H1 (cell line): ENCODE measurements at regions not wholly inside any gene's neighbourhood (a gene's known extent, or its start where the extent isn't known, plus 50 kb on each side); places are given as distances from the start of the nearest gene placed in this dataset.

Source experiments
- CTCF ChIA-PET: fragments of 300-600 bp; sonication (Branson Sonifier 250); formaldehyde crosslinking; loops from one replicate; lab custom pipeline; 2021; ENCODE audit not compliant: partially characterized antibody; lab: Charles Lee
- POLR2A ChIA-PET: fragments of 300-600 bp; sonication (Branson Sonifier 250); formaldehyde crosslinking; loops from one replicate; lab custom pipeline; 2021; ENCODE audit warnings: inconsistent platforms; ENCODE audit not compliant: partially characterized antibody; lab: Charles Lee
- DNase-seq, 2 experiments: peaks; one replicate each; pipeline versions ENCODE4 v3.0.0 to v3.0.0-alpha.2; 2010 to 2022; ENCODE audit warnings: low spot score in 2 of 2, low read depth in 1 of 2, mixed read lengths in 1 of 2
- FAIRE-seq: peaks from 2 replicates; lab custom pipeline; 2011; peaks lifted over from hg19 to GRCh38; lab: Jason Lieb, UNC
- H2AFZ ChIP-seq: 2 replicates; pipeline ENCODE4 v1.8.1; 2012; ENCODE audit warnings: low read length, inconsistent platforms
- H2AK5ac ChIP-seq: 2 replicates; pipeline ENCODE4 v1.6.1; 2013; ENCODE audit warnings: low read depth, low read length
- H2BK120ac ChIP-seq: replicated peaks from 2 replicates; pipeline ENCODE3; 2013; ENCODE audit warnings: low read depth, low read length, inconsistent platforms
- H2BK12ac ChIP-seq: 2 replicates; pipeline ENCODE4 v1.6.1; 2013; ENCODE audit warnings: low read depth, low read length
- H2BK15ac ChIP-seq: 2 replicates; pipeline ENCODE4 v1.6.1; 2013; ENCODE audit warnings: low read length
- H2BK20ac ChIP-seq: 2 replicates; pipeline ENCODE4 v1.6.1; 2013; ENCODE audit warnings: low read length
- H2BK5ac ChIP-seq: 2 replicates; pipeline ENCODE4 v1.6.1; 2013; ENCODE audit warnings: low read depth, low read length
- H3K14ac ChIP-seq: 2 replicates; pipeline ENCODE4 v1.6.1; 2013; ENCODE audit warnings: inconsistent platforms; ENCODE audit not compliant: insufficient read length
- H3K18ac ChIP-seq: 2 replicates; pipeline ENCODE4 v1.6.1; 2013; ENCODE audit warnings: low read length; ENCODE audit errors: extremely low read depth
- H3K23ac ChIP-seq: 2 replicates; pipeline ENCODE4 v1.6.1; 2013; ENCODE audit warnings: inconsistent platforms; ENCODE audit not compliant: insufficient read length
- H3K23me2 ChIP-seq: 2 replicates; pipeline ENCODE4 v1.6.1; 2013; ENCODE audit warnings: low read depth, low read length
- H3K27ac ChIP-seq: 2 replicates; pipeline ENCODE4 v1.6.1; 2011; ENCODE audit warnings: low read depth, low read length, inconsistent platforms
- H3K27me3 ChIP-seq, 4 experiments: replicated peaks in 1 of 4; 1 replicate in 1 of 4; 2 replicates in 3 of 4; pipeline versions ENCODE4 v1.6.1 to v1.8.1; 2011 to 2013; ENCODE audit warnings: low read length in 3 of 4, mild to moderate bottlenecking in 3 of 4, inconsistent platforms in 2 of 4, mixed read lengths in 2 of 4, moderate library complexity in 1 of 4; ENCODE audit not compliant: control insufficient read depth in 3 of 4, insufficient read depth in 3 of 4; ENCODE audit errors: extremely low read depth in 1 of 4
- H3K36me3 ChIP-seq, 4 experiments: 2 replicates each; pipeline versions ENCODE4 v1.6.1 to v1.8.1; 2011 to 2013; ENCODE audit warnings: mild to moderate bottlenecking in 4 of 4, low read length in 3 of 4, moderate library complexity in 2 of 4, control low read depth in 1 of 4, inconsistent platforms in 1 of 4; ENCODE audit not compliant: insufficient read depth in 4 of 4, control insufficient read depth in 2 of 4
- H3K4ac ChIP-seq: replicated peaks from 2 replicates; pipeline ENCODE3; 2013; ENCODE audit warnings: low read length, low read depth, mixed read lengths, inconsistent platforms; ENCODE audit not compliant: insufficient read length
- H3K4me1 ChIP-seq, 4 experiments: replicated peaks in 1 of 4; 1 replicate in 1 of 4; 2 replicates in 3 of 4; pipeline versions ENCODE4 v1.6.1 to v1.8.1; 2011 to 2013; ENCODE audit warnings: low read length in 3 of 4, inconsistent platforms in 2 of 4, mixed read lengths in 1 of 4; ENCODE audit not compliant: insufficient read depth in 4 of 4, control insufficient read depth in 3 of 4
- H3K4me2 ChIP-seq, 2 experiments: 2 replicates each; pipeline versions ENCODE4 v1.6.1 to v1.8.1; 2011 to 2013; ENCODE audit warnings: low read depth in 2 of 2, low read length in 2 of 2, control low read depth in 1 of 2, inconsistent platforms in 1 of 2, mild to moderate bottlenecking in 1 of 2; ENCODE audit not compliant: insufficient read depth in 1 of 2
- H3K4me3 ChIP-seq, 4 experiments: fragments of 200-600, 300-600 bp in 1 of 4; sonication (generic), shearing (Covaris generic), sonication (Bioruptor Twin) in 1 of 4; 2 replicates each; pipeline versions ENCODE4 v1.5.1 to v1.8.1; 2011 to 2016; ENCODE audit warnings: low read length in 4 of 4, low read depth in 3 of 4, control low read depth in 2 of 4, inconsistent platforms in 2 of 4, mild to moderate bottlenecking in 2 of 4, mixed read lengths in 1 of 4, moderate library complexity in 1 of 4; ENCODE audit not compliant: insufficient read depth in 2 of 4; ENCODE audit errors: extremely low read depth in 1 of 4
- H3K56ac ChIP-seq: replicated peaks from 2 replicates; pipeline ENCODE3; 2013; ENCODE audit warnings: low read depth, mild to moderate bottlenecking, mixed read lengths, low read length, inconsistent platforms; ENCODE audit not compliant: insufficient read length
- H3K79me1 ChIP-seq: 2 replicates; pipeline ENCODE4 v1.6.1; 2013; ENCODE audit warnings: low read depth, low read length, control low read depth
- H3K79me2 ChIP-seq, 2 experiments: 2 replicates each; pipeline versions ENCODE4 v1.6.1 to v1.8.1; 2012 to 2013; ENCODE audit warnings: low read length in 2 of 2, mild to moderate bottlenecking in 2 of 2, inconsistent platforms in 1 of 2; ENCODE audit not compliant: insufficient read depth in 2 of 2, control insufficient read depth in 1 of 2
- H3K9ac ChIP-seq, 4 experiments: replicated peaks in 1 of 4; 1 replicate in 1 of 4; 2 replicates in 3 of 4; pipeline versions ENCODE4 v1.6.1 to v1.8.1; 2011 to 2013; ENCODE audit warnings: low read depth in 3 of 4, low read length in 3 of 4, control low read depth in 2 of 4, mild to moderate bottlenecking in 2 of 4, moderate library complexity in 2 of 4, inconsistent platforms in 1 of 4; ENCODE audit errors: extremely low read depth in 1 of 4
- H3K9me3 ChIP-seq, 2 experiments: 2 replicates each; pipeline versions ENCODE4 v1.6.1 to v1.8.1; 2012 to 2013; ENCODE audit warnings: mild to moderate bottlenecking in 2 of 2, moderate library complexity in 2 of 2, control low read depth in 1 of 2, inconsistent platforms in 1 of 2, low read depth in 1 of 2, low read length in 1 of 2, mixed read lengths in 1 of 2; ENCODE audit not compliant: insufficient read depth in 2 of 2
- H4K20me1 ChIP-seq, 2 experiments: replicated peaks in 1 of 2; 2 replicates each; pipeline versions ENCODE3 to v1.8.1; 2011 to 2013; ENCODE audit warnings: inconsistent platforms in 2 of 2, low read length in 2 of 2, mild to moderate bottlenecking in 1 of 2; ENCODE audit not compliant: insufficient read depth in 2 of 2, control insufficient read depth in 1 of 2
- H4K5ac ChIP-seq: 2 replicates; pipeline ENCODE4 v1.6.1; 2013; ENCODE audit warnings: low read length, low read depth, mixed read lengths, inconsistent platforms; ENCODE audit not compliant: insufficient read length
- H4K8ac ChIP-seq: 2 replicates; pipeline ENCODE4 v1.8.0; 2013; ENCODE audit warnings: mild to moderate bottlenecking, moderate library complexity, low read length, inconsistent platforms; ENCODE audit not compliant: insufficient read depth; ENCODE audit errors: extremely low read depth
- H4K91ac ChIP-seq: replicated peaks from 2 replicates; pipeline ENCODE3; 2013; ENCODE audit warnings: low read length, mixed read lengths, inconsistent platforms; ENCODE audit not compliant: insufficient read length
- JUN ChIP-seq: IDR thresholded peaks from 2 replicates; pipeline ENCODE4 v1.6.1; 2011; ENCODE audit warnings: low read depth, mild to moderate bottlenecking, improper control_type of control experiment, low read length
- KDM5A ChIP-seq: fragments of 200-600 bp; IDR thresholded peaks from 2 replicates; pipeline ENCODE4 v1.7.1; 2012; ENCODE audit warnings: mild to moderate bottlenecking, low read length, inconsistent platforms, mixed read lengths
- POLR2A ChIP-seq, 2 experiments: IDR thresholded peaks; 1 replicate in 1 of 2; 2 replicates in 1 of 2; pipeline ENCODE4 v1.6.1; 2011; ENCODE audit warnings: low read depth in 2 of 2, low read length in 2 of 2, mild to moderate bottlenecking in 2 of 2; ENCODE audit errors: control extremely low read depth in 1 of 2
- SP1 ChIP-seq: IDR thresholded peaks from 2 replicates; pipeline ENCODE4 v1.6.1; 2011; ENCODE audit warnings: low read depth, low read length
- TAF1 ChIP-seq: IDR thresholded peaks from 2 replicates; pipeline ENCODE4 v1.6.1; 2011; ENCODE audit warnings: mild to moderate bottlenecking, low read depth, low read length
- USF2 ChIP-seq: IDR thresholded peaks from 2 replicates; pipeline ENCODE4 v1.6.1; 2011; ENCODE audit warnings: low read length, improper control_type of control experiment
- WGBS, 2 experiments: shearing (Covaris generic) in 1 of 2; methylation state at CpG; one replicate each; pipeline versions ENCODE4 v1.1.6 to v1.1.7; 2013 to 2015; ENCODE audit warnings: low lambda C conversion rate in 2 of 2, mixed read lengths in 2 of 2, inconsistent platforms in 1 of 2, low coverage in 1 of 2, missing lambda C conversion rate in 1 of 2; ENCODE audit not compliant: insufficient replicate concordance in 2 of 2, insufficient coverage in 1 of 2, insufficient read length in 1 of 2; ENCODE audit errors: extremely low coverage in 1 of 2, missing lambda C conversion rate in 1 of 2; 5-methylcytosine and 5-hydroxymethylcytosine counted together

GRCh38 chr12:98208816-98209215 lies 306.6 kb upstream of the TMPO start:
- Histone ChIP-seq H3K23me2 (no peaks in the 10 kb centered on the region), H3K4me1 (no peaks in the 10 kb centered on the region; a peak in 1 of 7 replicates), H3K18ac (no peak overlapping the region), H3K23ac (no peak overlapping the region), H2BK5ac (no peak overlapping the region), H2BK12ac (no peak overlapping the region), H2BK15ac (no peak overlapping the region), H3K14ac (no peak overlapping the region), H3K36me3 (no peaks in the 10 kb centered on the region), H3K4me3 (no peak overlapping the region), H2BK20ac (no peak overlapping the region), H4K8ac (no peak overlapping the region), H3K56ac (no peak overlapping the region), H3K9ac (no peak overlapping the region), H2AK5ac (no peak overlapping the region), H4K5ac (no peak overlapping the region), H2AFZ (no peak overlapping the region), H3K4me2 (no peak overlapping the region), H3K9me3 (no peaks in the 10 kb centered on the region; a peak in 1 of 4 replicates), H4K91ac (no peak overlapping the region), H3K27me3 (no peaks in the 10 kb centered on the region), H4K20me1 (no peaks in the 10 kb centered on the region), H3K27ac (no peak overlapping the region), H3K79me2 (no peaks in the 10 kb centered on the region; a peak in 1 of 4 replicates), H3K79me1 (no peaks in the 10 kb centered on the region), H3K4ac (no peak overlapping the region), H2BK120ac (no peak overlapping the region)
- no peak for FAIRE-seq
- no peak for TF ChIP-seq TAF1
- no peak for TF ChIP-seq POLR2A (IDR thresholded peaks at IDR 0.05; ENCODE audit: control extremely low read depth in 1 of 2, low read depth in 2 of 2, low read length in 2 of 2)
- no peak for TF ChIP-seq JUN
- TF ChIP-seq SP1: no peak
- no peak for TF ChIP-seq USF2
- TF ChIP-seq KDM5A: no peak
- 85% methylated on average over 7 of the region's 7 CpGs; no CpG with 5 or more reads in 1 of the 2 experiments for WGBS, 2 experiments
- POLR2A ChIA-PET: interaction anchor here (0.6 kb wide), 1 partner anchor 143 kb away, joined by 3 read pairs; no protein-coding TSS in a partner anchor
- CTCF ChIA-PET: no interaction called here
- no peak for DNase-seq
